ENCODE measurements at regions not wholly inside any gene's neighbourhood (a gene's known extent, or its start where the extent isn't known, plus 50 kb on each side); places are given as distances from the start of the nearest gene placed in this dataset.

GRCh38 chr2:37570773-37571586 is 100.5 kb downstream of the CDC42EP3 start:
- POLR2A ChIA-PET (ENCODE audit: unreplicated experiment): interaction anchor here (0.5 kb wide), 1 partner anchor 283 kb away, joined by 3 read pairs; no protein-coding TSS in a partner anchor
- Histone ChIP-seq H3K27ac (ENCODE audit: insufficient read depth, low read length) (peak overlapping the region; percentile 30), H3K4me3 (ENCODE audit: insufficient read depth, low read depth, low read length) (no peak overlapping the region), H3K18ac (ENCODE audit: low read depth, low read length) (peak overlapping the region; percentile 96), H3K9me1 (ENCODE audit: insufficient read depth, low read length) (peaks cover 9% of the 10 kb centered on the region), H2BK120ac (ENCODE audit: low read depth, low read length) (peak overlapping the region; percentile 83), H2AK5ac (ENCODE audit: low read depth, low read length) (peak overlapping the region; percentile 95), H3K79me1 (ENCODE audit: low read depth in 1 of 2, low read length in 2 of 2) (peaks cover 0 to 7% of the 10 kb centered on the region in 2 experiments; a peak in 2 of 4 replicates), H4K91ac (ENCODE audit: insufficient read depth, low read depth, low read length) (peak overlapping the region; percentile 95), H4K20me1 (ENCODE audit: insufficient read depth, low read length) (no peaks in the 10 kb centered on the region), H4K8ac (ENCODE audit: low read depth in 2 of 2, low read length in 2 of 2) (peak overlapping the region; percentile 23 to 73), H2AFZ (replicated peaks; ENCODE audit: low read length, poor library complexity) (no peak overlapping the region), H2BK20ac (ENCODE audit: low read depth, low read length) (peak overlapping the region; percentile 94), H3K4me1 (ENCODE audit: control insufficient read depth, insufficient read depth, low read length) (peaks cover 28% of the 10 kb centered on the region), H3K56ac (ENCODE audit: extremely low read depth, insufficient read depth, low read length) (peak overlapping the region; percentile 51; the same call in 1 of the 2 replicates), H3K27me3 (ENCODE audit: control insufficient read depth, insufficient read depth, low read length) (no peaks in the 10 kb centered on the region), H4K5ac (ENCODE audit: low read depth, low read length) (peak overlapping the region; percentile 69), H3K9ac (ENCODE audit: low read depth, low read length) (peak overlapping the region; percentile 27; the same call in 1 of the 2 replicates), H2BK15ac (ENCODE audit: low read depth, low read length) (peak overlapping the region; percentile 83; the same call in 2 of the 3 replicates), H3K36me3 (ENCODE audit: control insufficient read depth, insufficient read depth, low read length) (no peaks in the 10 kb centered on the region), H3K23ac (ENCODE audit: low read depth, low read length) (peak overlapping the region; percentile 89), H3K9me3 (ENCODE audit: control insufficient read depth, insufficient read depth, low read length) (no peaks in the 10 kb centered on the region), H2AK9ac (replicated peaks; ENCODE audit: low read depth, low read length, poor library complexity) (peak overlapping the region; percentile 76), H3K4ac (ENCODE audit: low read depth, low read length) (peak overlapping the region; percentile 92), H3K14ac (replicated peaks; ENCODE audit: low read depth, low read length) (peak overlapping the region; percentile 80), H3K4me2 (ENCODE audit: low read depth, low read length) (peak overlapping the region; percentile 61; the same call in 1 of the 2 replicates), H2BK5ac (ENCODE audit: low read depth, low read length, poor library complexity, severe bottlenecking) (peak overlapping the region; percentile 93)
- dilution Hi-C loops (cut with HindIII; ENCODE audit: low sequenced_read_pairs, unreplicated experiment): no loop called here
- in situ Hi-C loops (cut with MboI; ENCODE audit: low sequenced_read_pairs): no loop called here
- CTCF ChIA-PET: interaction anchor here (0.5 kb wide), 1 partner anchor 273 kb away, joined by 3 read pairs; no protein-coding TSS in a partner anchor
- 0% methylated on average over 1 of the region's 6 CpGs; no CpG with 5 or more reads in 1 of the 2 experiments for WGBS, 2 experiments (ENCODE audit: extremely low coverage in 2 of 2, insufficient read length in 1 of 2)
- DNase-seq: peak; percentile 93
- intact Hi-C loops (cut with micrococcal nuclease): loop anchor here (5.0 kb wide), 2 partner anchors 66 to 261 kb away; no protein-coding TSS in a partner anchor
- BruUV-seq (replicated peaks): no TSS peak
- ATAC-seq (ENCODE audit: low read depth): peak; percentile 37
- TF ChIP-seq POLR2A (IDR thresholded peaks at IDR 0.05; ENCODE audit: low read depth, low read length) (no peak), RAD21 (IDR thresholded peaks at IDR 0.05; ENCODE audit: low read length) (0 out of 2 replicates have a peak, but pooled peaks have one; percentile 13), CEBPB (IDR thresholded peaks at IDR 0.05; ENCODE audit: low read depth, low read length) (peak; percentile 36; the same call in 1 of the 2 replicates), MAFK (IDR thresholded peaks at IDR 0.05; ENCODE audit: low read depth, low read length) (0 out of 2 replicates have a peak, but pooled peaks have one; percentile 12), CTCF (conservative IDR thresholded peaks at IDR 0.05; ENCODE audit: low read depth, low read length) (no peak), CHD1 (IDR thresholded peaks at IDR 0.05; ENCODE audit: low read depth, low read length) (no peak), SMC3 (IDR thresholded peaks at IDR 0.05; ENCODE audit: low read depth, low read length) (no peak), RFX5 (IDR thresholded peaks at IDR 0.05; ENCODE audit: low read depth, low read length) (no peak), MXI1 (IDR thresholded peaks at IDR 0.05; ENCODE audit: borderline replicate concordance, low read depth, low read length) (peak; percentile 97), RCOR1 (IDR thresholded peaks at IDR 0.05; ENCODE audit: insufficient replicate concordance, low read length) (no peak), BHLHE40 (IDR thresholded peaks at IDR 0.05; ENCODE audit: low read depth, low read length) (peak; percentile 30; the same call in 1 of the 2 replicates), FOS (IDR thresholded peaks at IDR 0.05; ENCODE audit: low read depth, low read length) (peak; percentile 39; the same call in 1 of the 2 replicates), ELK1 (IDR thresholded peaks at IDR 0.05; ENCODE audit: borderline replicate concordance, low read depth, low read length) (no peak)

All from IMR-90 (cell line).